ENCODE measurements at regions not wholly inside any gene's neighbourhood (a gene's known extent, or its start where the extent isn't known, plus 50 kb on each side); places are given as distances from the start of the nearest gene placed in this dataset.

DNA sequence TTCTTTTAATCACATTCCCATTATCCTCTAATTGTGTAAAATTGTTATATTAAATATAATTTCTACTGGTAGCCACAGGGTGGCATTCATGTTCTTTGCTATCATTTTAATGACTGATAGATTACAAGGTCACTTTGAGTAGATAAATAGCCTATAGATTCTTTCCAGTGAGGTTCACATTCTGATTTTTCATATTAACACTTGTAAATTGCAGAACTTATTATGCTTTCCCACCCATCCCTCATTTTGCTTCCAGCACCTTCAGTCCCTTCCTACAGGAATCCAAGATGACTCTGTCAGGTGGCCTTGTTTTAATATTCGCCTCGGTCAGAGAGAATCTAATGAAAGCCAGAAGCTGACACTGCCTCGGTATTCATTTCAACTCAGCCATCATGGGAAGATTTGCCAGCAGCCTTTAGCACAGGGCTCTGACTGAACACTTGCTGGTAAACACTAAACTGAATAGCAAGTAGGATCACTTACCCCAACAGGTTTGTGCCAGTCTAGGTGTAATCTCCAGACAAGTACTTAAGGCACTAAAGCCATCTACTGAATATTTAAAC is 101.2 kb upstream of the FSHR start:
- DNase-seq (ENCODE audit: extremely low spot score) = no peak
- POLR2A ChIA-PET = no interaction called here
- TF ChIP-seq, protein P1, sequence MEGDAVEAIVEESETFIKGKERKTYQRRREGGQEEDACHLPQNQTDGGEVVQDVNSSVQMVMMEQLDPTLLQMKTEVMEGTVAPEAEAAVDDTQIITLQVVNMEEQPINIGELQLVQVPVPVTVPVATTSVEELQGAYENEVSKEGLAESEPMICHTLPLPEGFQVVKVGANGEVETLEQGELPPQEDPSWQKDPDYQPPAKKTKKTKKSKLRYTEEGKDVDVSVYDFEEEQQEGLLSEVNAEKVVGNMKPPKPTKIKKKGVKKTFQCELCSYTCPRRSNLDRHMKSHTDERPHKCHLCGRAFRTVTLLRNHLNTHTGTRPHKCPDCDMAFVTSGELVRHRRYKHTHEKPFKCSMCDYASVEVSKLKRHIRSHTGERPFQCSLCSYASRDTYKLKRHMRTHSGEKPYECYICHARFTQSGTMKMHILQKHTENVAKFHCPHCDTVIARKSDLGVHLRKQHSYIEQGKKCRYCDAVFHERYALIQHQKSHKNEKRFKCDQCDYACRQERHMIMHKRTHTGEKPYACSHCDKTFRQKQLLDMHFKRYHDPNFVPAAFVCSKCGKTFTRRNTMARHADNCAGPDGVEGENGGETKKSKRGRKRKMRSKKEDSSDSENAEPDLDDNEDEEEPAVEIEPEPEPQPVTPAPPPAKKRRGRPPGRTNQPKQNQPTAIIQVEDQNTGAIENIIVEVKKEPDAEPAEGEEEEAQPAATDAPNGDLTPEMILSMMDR (IDR thresholded peaks at IDR 0.05; ENCODE audit: control extremely low read depth, extremely low read depth, low read depth, missing control alignments) = no peak
- CTCF ChIA-PET = no interaction called here

DNA sequence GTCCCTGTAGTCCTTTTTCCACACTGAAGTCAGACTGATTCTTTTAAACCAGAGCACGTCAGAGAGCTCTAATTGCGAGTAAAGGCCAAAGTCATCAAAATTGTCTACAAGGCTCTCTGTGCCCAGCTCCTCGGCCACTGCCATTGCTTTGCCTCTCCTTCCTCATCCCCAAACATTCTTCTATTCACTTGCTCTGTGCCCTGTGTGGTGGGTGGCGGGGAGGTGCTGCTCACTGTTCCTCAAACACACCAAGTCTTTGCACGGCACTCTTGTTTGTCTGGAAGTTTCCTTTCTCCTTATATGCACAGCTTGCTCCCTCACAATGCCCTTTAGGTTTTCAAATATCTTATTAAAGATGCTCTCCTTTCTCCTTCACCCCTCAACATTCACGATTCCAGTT is 100.1 kb upstream of the FSHR start:
- CTCF ChIA-PET = no interaction called here
- TF ChIP-seq, protein P1 (IDR thresholded peaks at IDR 0.05; ENCODE audit: control extremely low read depth, extremely low read depth, low read depth, missing control alignments) = no peak
- no peak for DNase-seq (ENCODE audit: extremely low spot score)
- POLR2A ChIA-PET = no interaction called here

DNA sequence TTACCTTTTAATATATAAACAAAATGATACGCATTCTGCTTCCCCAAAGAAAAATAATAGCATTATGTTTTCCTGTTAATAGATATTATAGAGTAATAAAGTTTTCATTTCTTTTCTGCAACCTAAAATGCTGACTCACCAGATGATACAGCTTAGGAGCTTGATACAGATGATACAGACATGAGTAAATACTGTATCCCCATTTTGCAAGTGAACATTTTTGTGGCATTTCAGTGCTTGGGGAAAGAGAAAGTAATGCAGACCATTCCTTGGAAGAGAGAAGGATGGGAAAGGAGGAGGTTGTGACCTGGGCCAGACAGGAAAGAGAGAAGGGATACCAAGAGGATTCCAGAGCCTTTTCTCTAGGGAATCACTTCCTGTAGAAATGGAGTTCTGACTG is 97.5 kb upstream of the FSHR start:
- TF ChIP-seq, protein P1 (IDR thresholded peaks at IDR 0.05; ENCODE audit: control extremely low read depth, extremely low read depth, low read depth, missing control alignments) = no peak
- no peak for DNase-seq (ENCODE audit: extremely low spot score)
- ChIA-PET POLR2A (no interaction called here), CTCF (no interaction called here)

DNA sequence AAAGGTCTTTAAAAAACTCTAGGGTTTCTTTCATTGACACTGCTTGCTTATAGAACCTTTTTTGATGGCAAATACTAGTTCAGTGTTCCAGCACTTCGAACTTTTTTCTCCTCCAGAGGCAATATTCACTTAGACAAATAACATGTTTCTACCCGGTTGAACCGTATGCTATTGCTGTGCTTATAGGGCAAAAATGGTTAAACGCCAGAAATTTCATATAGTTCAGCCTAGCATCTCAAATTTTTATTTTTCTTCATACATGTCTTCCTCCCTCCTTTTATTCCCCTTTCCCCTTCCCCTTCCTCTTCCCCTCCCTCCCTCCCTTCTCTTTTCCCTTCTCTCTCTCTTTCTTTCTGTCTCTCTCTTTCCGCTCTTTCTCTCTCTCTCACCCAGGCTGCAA is 96.9 kb upstream of the FSHR start:
- ChIA-PET POLR2A (no interaction called here), CTCF (no interaction called here)
- TF ChIP-seq, protein P1 (IDR thresholded peaks at IDR 0.05; ENCODE audit: control extremely low read depth, extremely low read depth, low read depth, missing control alignments) = no peak
- DNase-seq (ENCODE audit: extremely low spot score) = no peak

DNA sequence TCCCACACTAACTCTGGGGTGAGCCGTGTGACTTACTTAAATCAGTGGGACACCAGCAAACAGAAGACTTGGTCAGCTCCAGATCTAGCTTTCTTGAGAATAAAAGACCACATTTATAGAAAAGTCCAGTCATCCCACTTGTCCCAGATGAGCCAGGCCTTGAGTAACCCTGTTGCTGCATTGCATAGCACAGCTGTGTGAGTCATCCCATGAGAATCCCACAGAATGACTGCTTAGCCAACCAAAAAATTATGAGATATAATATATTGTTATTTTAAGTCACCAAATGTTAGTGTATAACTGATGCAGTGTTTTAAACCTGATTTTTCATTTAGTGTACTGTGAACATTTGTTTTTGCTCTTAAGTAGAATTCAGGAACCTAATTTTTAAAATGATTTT is 94.2 kb upstream of the FSHR start:
- CTCF ChIA-PET = interaction anchor here (1.1 kb wide), 1 partner anchor 90 kb away, joined by 3 read pairs; no protein-coding TSS in a partner anchor
- no peak for DNase-seq (ENCODE audit: extremely low spot score)
- TF ChIP-seq, protein P1 (IDR thresholded peaks at IDR 0.05; ENCODE audit: control extremely low read depth, extremely low read depth, low read depth, missing control alignments) = no peak
- POLR2A ChIA-PET = no interaction called here

DNA sequence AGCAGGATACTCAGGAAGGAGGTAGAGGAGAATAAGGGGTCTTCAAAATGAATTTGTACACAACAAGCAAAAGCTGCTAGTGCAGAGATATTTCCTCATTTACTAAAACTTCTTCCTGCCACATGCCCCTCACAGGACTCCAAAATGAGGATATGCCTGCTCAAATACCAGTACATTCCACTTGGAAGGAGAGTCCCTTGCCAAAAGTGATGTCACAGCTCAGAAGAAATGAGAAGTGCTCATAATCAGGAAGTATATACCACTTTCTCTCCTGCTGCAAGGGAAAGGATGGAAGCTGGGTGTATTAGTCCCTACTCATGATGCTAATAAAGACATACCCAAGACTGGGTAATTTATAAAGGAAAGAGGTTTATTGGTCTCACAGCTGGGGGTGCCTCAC is 87.7 kb upstream of the FSHR start:
- POLR2A ChIA-PET = no interaction called here
- TF ChIP-seq, protein P1 (IDR thresholded peaks at IDR 0.05; ENCODE audit: control extremely low read depth, extremely low read depth, low read depth, missing control alignments) = no peak
- DNase-seq (ENCODE audit: extremely low spot score) = no peak
- CTCF ChIA-PET = no interaction called here

DNA sequence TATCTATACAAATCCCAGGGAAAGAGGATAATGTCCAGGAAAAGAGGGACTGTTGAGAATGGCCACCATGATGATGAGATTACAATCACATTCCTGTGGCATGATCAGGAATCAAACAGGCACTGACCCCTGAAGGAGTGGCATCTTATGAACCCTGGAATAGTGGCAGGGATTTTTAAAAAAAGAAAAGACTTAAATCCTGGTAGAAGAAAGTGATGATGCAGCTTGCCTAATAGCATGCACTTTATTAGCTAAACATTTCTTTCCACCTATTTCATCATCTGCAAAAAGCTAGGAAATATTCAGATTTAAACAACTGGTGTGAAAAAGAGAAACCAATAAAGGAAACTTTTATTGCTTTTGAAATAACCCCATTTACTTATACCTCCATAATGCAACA is 87.2 kb upstream of the FSHR start:
- POLR2A ChIA-PET = no interaction called here
- CTCF ChIA-PET = no interaction called here
- no peak for DNase-seq (ENCODE audit: extremely low spot score)
- TF ChIP-seq, protein P1 (IDR thresholded peaks at IDR 0.05; ENCODE audit: control extremely low read depth, extremely low read depth, low read depth, missing control alignments) = no peak
